Heart right ventricle (tissue), 16 donors: ENCODE measurements at regions not wholly inside any gene's neighbourhood (a gene's known extent, or its start where the extent isn't known, plus 50 kb on each side); places are given as distances from the start of the nearest gene placed in this dataset.

ENCODE experiments used
- ATAC-seq, 8 donors: fragments of 200-7000 bp; cut with Tn5 transposase; one replicate each; pipeline ENCODE4 v1.9.1; 2020; ENCODE audit warnings: mild to moderate bottlenecking in 8 of 8, moderate library complexity in 8 of 8, moderate number of reproducible peaks in 1 of 8
- DNase-seq, 2 donors: peaks; one replicate each; pipeline ENCODE4 v3.0.0-alpha.2; 2020
- H3K27ac ChIP-seq, 10 donors: fragments of 200-600 bp; sonication (generic) in 2 of 10; one replicate each; pipeline versions ENCODE4 v1.5.0 to v1.8.0; 2020 to 2022; ENCODE audit warnings: mild to moderate bottlenecking in 3 of 10
- H3K27me3 ChIP-seq, 7 donors: fragments of 200-600 bp; one replicate each; pipeline ENCODE4 v1.8.0; 2021 to 2022; ENCODE audit warnings: mild to moderate bottlenecking in 2 of 7
- H3K36me3 ChIP-seq, 9 donors: fragments of 200-600 bp; sonication (generic) in 1 of 9; one replicate each; pipeline versions ENCODE4 v1.5.0 to v1.8.0; 2020 to 2022; ENCODE audit warnings: mild to moderate bottlenecking in 2 of 9
- H3K4me1 ChIP-seq, 9 donors: fragments of 200-600 bp; sonication (generic) in 1 of 9; one replicate each; pipeline versions ENCODE4 v1.5.0 to v1.8.0; 2020 to 2022; ENCODE audit warnings: mild to moderate bottlenecking in 4 of 9
- H3K4me3 ChIP-seq, 10 donors: fragments of 200-600 bp; sonication (generic) in 2 of 10; one replicate each; pipeline versions ENCODE4 v1.5.0 to v1.8.0; 2020 to 2022; ENCODE audit warnings: mild to moderate bottlenecking in 7 of 10, moderate library complexity in 2 of 10
- H3K9me3 ChIP-seq, 11 donors: fragments of 200-600 bp in 10 of 11; sonication (generic) in 2 of 11; one replicate each; pipeline versions ENCODE4 v1.5.0 to v1.8.0; 2013 to 2022; ENCODE audit warnings: mild to moderate bottlenecking in 2 of 11, control low read depth in 1 of 11, moderate library complexity in 1 of 11
- CTCF ChIP-seq, 9 donors: fragments of 200-600 bp; sonication (generic) in 2 of 9; IDR thresholded peaks; one replicate each; pipeline versions ENCODE4 v1.5.0 to v1.8.0; 2021 to 2022; ENCODE audit warnings: antibody characterized with exemption in 9 of 9, mild to moderate bottlenecking in 5 of 9, moderate library complexity in 1 of 9
- WGBS, 2 donors: extraction: QIAGEN DNeasy Blood & Tissue Kit; methylation state at CpG; one replicate each; pipeline ENCODE4 v1.1.7; 2013; ENCODE audit warnings: inconsistent platforms in 1 of 2; 5-methylcytosine and 5-hydroxymethylcytosine counted together
- intact Hi-C, 10 donors: fragments of 100-400 bp; cut with DNase I; formaldehyde crosslinking; loops; one replicate each; pipeline versions ENCODE4 v1.11.1 to v1.14.2; 2022
- donor health status: Arrhythmogenic right ventricular cardiomyopathy.
- donor health status: ischemic (EF 13 %, LVEDD 7.1; RV severe dilation, severe dysfunction).
- donor health status: healthy with polysubstance abuse.
- donor health status: DM: no; HTN: yes; CAD: no.
- donor health status: DM: no; HTN: no; CAD: no.
- donor health status: ischemic (EF 25% LVEDD 6.9; RV normal size, moderate dysfunction).
- donor health status: ischemic (EF 25% LVEDD 5.7; RV mildly dilated, moderate dysfunction).
- donor health status: healthy.
- donor health status: DM: yes; HTN: yes; CAD: no.
- donor health status: Ischemic cardiomyopathy.
- donor health status: ischemic (EF 35%, LVEDD 5.7; RV mildly dilated, moderate dysfunction).
- donor health status: nonischemic (EF 11% LVEDD 7.7; RV severe dilation, severe dysfunction).
- donor health status: DM: yes; HTN: yes; CAD: no.
- donor health status: PGD.
- donor health status: ischemic (EF 29% LVEDD 5.4; RV normal size, mild dysfunction).
- donor health status: nonischemic (EF 23%, LVEDD 6.1; RV moderate dilation, normal function).

- DNase-seq: no peak
Measured at GRCh38 chrX:113868177-113868576, 715.7 kb upstream of the HTR2C start.

GRCh38 chrX:113849408-113849807 lies 734.5 kb upstream of the HTR2C start:
- Histone ChIP-seq H3K4me3 (no peak overlapping the region), H3K27me3 (peaks cover 0 to 25% (median 0%) of the 10 kb centered on the region in 7 donors), H3K9me3 (no peaks in the 10 kb centered on the region), H3K4me1 (no peaks in the 10 kb centered on the region), H3K27ac (no peak overlapping the region), H3K36me3 (no peaks in the 10 kb centered on the region)
- no peak for TF ChIP-seq CTCF (IDR thresholded peaks at IDR 0.05)
- intact Hi-C loops: no loop called here
- DNase-seq (no peak), ATAC-seq (no peak)

More at GRCh38 chrX:113868177-113868576, 715.7 kb upstream of the HTR2C start:
- no peaks in the 10 kb centered on the region for H3K4me1 ChIP-seq
- ATAC-seq: no peak
- no peak for TF ChIP-seq CTCF (IDR thresholded peaks at IDR 0.05)
- H3K27me3 ChIP-seq: peaks cover 0 to 21% (median 0%) of the 10 kb centered on the region in 7 donors
- no peak overlapping the region for H3K4me3 ChIP-seq
- H3K36me3 ChIP-seq: no peaks in the 10 kb centered on the region
- H3K9me3 ChIP-seq: peaks cover 0 to 5% (median 0%) of the 10 kb centered on the region in 11 donors
- WGBS, 2 donors: 12 to 14% methylated on average over 5 of the region's 5 CpGs
- H3K27ac ChIP-seq: no peak overlapping the region
- intact Hi-C loops: no loop called here

- intact Hi-C loops: no loop called here
- H3K27me3 ChIP-seq: peaks cover 0 to 8% (median 0%) of the 10 kb centered on the region in 7 donors
- no peak for DNase-seq
- H3K36me3 ChIP-seq: no peaks in the 10 kb centered on the region
- 57 to 72% methylated on average over 8 of the region's 8 CpGs for WGBS, 2 donors
- no peak overlapping the region for H3K4me3 ChIP-seq
- H3K9me3 ChIP-seq: no peaks in the 10 kb centered on the region
- H3K4me1 ChIP-seq: no peaks in the 10 kb centered on the region
- H3K27ac ChIP-seq: no peak overlapping the region
- ATAC-seq: no peak
- no peak for TF ChIP-seq CTCF (IDR thresholded peaks at IDR 0.05)
Measured at GRCh38 chrX:113833096-113834055, 750.5 kb upstream of the HTR2C start.

GRCh38 chrX:113828470-113828869 lies 755.4 kb upstream of the HTR2C start:
- DNase-seq: no peak
- H3K36me3 ChIP-seq: no peaks in the 10 kb centered on the region
- H3K27ac ChIP-seq: no peak overlapping the region
- H3K4me1 ChIP-seq: no peaks in the 10 kb centered on the region
- TF ChIP-seq CTCF (IDR thresholded peaks at IDR 0.05): no peak
- intact Hi-C loops: no loop called here
- WGBS, 2 donors: 56 to 57% methylated on average over 7 of the region's 7 CpGs
- no peak for ATAC-seq
- H3K9me3 ChIP-seq: peaks cover 0 to 20% (median 0%) of the 10 kb centered on the region in 11 donors
- H3K27me3 ChIP-seq: peaks cover 0 to 25% (median 0%) of the 10 kb centered on the region in 7 donors
- H3K4me3 ChIP-seq: no peak overlapping the region
